GM21717 (cell line): ENCODE measurements at regions not wholly inside any gene's neighbourhood (a gene's known extent, or its start where the extent isn't known, plus 50 kb on each side); places are given as distances from the start of the nearest gene placed in this dataset.

Experiments used
- ATAC-seq: cut with Tn5 transposase; IDR thresholded peaks from one replicate; pipeline ENCODE4 v1.9.1; 2021; ENCODE audit warnings: mild to moderate bottlenecking, moderate library complexity; ENCODE audit not compliant: unreplicated experiment

DNA sequence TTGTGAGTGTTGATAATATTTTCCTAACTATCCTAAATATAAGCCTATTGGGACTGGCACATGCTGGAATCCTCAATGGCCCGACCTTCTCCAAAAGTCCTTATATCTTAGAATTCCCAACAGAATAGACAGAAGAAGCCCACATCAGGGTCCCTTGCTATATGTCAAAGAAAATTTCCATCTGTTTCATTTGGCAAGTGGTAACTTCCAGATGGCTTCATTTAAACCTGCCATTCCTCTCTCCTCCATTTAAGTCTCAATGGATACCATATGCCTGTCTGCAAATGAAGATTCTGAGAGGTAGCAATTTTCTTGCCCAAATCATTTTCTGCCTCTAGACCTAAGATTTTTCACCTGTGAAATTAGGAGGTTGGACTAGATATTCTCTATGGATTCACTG lies 73.1 kb upstream of the KCNA4 start:
- ATAC-seq, result no peak

DNA sequence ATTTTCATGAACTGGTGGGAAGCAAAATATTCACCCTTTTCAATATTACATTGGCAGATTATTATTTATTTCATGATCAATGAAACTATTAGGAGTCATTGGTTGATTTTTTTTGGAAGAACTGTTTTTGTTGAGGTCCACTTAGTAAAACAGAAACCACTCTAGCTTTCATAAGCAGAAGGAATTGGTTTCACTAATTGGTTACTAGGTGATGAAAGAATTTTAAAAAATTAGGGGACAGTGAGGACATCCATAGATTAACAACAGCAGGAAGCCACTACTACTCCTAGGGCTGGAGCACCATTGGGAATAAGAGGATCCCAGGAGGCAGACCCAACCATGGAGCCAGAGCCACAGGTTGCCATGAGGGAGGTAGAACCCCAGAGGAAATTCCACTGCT lies 74.4 kb upstream of the KCNA4 start:
- ATAC-seq, result no peak

DNA sequence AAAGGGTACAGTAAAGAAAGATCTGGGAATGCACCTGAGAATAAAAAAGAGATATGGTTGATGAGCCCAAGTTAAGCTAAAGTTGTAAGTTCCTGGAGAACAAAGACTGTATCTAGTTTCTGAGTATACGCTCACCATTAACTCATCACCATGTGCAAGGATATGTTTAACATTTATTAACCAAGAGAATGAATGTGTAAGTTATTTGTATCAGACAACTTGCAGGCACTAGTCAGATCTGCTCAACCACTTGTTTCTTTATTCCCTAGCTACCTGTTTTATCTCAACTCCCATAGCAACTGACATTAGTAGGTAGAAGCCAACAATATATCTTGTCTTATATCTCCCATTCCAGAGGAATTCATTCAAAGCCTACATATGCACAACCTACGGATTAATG lies 74.9 kb upstream of the KCNA4 start:
- no peak for ATAC-seq

DNA sequence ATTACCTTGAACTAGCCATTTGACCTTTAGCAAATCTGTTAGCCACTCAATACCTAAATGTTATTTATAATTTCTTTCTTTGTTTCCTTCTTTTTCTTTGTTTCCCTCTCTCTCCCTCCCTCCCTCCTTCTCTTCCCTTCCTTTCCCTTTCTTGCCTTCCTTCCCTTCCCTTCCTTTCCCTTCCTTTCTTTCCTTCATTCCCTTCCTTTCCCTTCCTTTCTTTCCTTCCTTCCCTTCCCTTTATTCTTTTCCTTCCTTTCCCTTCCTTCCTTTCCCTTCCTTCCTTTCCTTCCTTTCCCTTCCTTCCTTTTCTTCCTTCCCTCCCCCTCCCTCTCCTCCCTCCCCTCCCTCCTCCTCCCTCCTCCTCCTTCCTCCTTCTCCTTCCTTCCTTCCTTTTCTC lies 75.7 kb upstream of the KCNA4 start:
- ATAC-seq, result no peak

- no peak for ATAC-seq
Observed at GRCh38 chr11:30100495-30100894, 83.7 kb upstream of the KCNA4 start.

DNA sequence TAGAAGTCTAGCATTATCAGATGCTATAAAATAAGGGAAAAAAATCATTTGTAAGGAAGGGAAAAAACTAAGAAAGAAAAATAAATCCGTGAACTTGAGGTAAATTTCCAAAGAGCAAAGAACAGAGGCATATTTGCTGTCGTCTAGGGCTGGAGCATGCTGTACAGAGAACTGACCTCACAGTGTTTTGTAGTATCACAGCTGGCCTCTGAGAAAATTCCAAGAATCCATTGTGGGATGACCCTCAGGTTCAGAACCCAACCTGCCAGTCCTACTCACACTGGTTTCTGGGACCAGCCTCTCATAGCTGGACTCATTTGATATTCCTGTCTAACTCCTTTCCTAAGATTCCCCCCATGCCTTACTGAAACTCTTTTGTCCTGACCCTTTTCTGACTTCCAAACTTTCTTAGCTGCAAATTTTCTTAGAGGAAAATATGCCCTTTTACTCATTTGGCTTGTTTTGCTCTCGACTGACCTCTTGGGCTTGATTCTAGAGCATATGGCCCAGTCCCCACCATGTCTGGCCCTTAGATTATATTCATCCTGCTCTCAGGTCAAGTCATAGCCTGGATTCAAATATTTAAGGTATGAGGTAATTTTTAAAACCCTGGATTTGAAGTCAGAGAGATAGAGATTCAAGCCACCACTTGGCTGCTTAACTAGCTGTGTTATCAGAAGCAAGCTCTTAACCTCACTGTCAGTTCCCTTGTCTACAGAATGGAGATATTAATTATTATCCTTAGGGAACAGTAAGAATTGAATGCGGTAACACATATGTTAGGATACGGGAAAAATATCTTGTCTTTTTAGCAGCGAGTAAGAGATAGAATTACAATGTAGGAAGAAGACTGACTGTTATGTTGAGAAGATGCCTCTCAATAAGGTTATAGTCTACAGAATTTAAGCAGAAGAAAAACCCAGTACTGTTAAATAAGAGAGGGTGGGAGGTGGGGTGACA lies 89.7 kb upstream of the KCNA4 start:
- ATAC-seq, result no peak

- ATAC-seq, result no peak
Observed at GRCh38 chr11:30107899-30108298, 91.1 kb upstream of the KCNA4 start.

GRCh38 chr11:30109774-30110173 lies 92.9 kb upstream of the KCNA4 start:
- no peak for ATAC-seq

DNA sequence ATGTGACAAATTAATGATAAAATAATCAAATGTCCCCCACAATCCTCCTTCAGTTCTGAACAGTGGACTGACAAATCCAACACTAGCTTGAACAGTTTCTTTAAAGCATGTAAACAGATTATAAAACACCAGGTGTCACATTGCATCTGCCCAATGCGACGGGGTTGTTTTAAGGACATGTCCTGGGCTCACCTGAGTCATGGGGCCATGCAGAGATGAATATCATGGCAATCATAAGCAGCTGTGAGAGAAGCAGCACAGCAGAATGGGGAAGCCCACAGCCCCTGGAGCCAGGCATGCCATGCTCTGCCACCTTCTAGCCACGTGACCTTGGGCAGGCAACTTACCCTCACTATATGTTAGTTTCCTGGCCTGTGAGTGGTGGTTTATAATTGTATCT lies 93.9 kb upstream of the KCNA4 start:
- no peak for ATAC-seq

GRCh38 chr11:30111786-30112185 lies 95.0 kb upstream of the KCNA4 start:
- no peak for ATAC-seq

- no peak for ATAC-seq
Observed at GRCh38 chr11:30113326-30113898, 96.6 kb upstream of the KCNA4 start.

DNA sequence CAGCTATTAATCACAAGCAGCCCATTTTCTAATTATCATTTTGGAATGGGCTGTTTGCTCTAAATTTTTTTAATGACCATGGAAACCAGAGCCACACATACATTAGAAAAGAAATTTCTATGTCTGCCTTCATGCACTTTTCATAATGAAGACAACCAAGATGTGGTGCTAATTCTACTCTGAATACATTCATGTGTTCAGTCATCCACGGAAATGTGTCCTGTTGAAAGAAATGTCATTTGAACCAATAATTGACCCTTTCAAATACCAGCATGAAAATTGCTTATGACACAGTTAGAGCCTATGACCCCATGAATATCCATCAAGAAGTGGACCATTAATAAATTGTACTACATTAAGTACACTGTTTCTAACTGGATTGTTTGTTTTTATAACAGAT lies 99.7 kb upstream of the KCNA4 start:
- no peak for ATAC-seq

- ATAC-seq, result no peak
Observed at GRCh38 chr11:30120045-30120589, 103.3 kb upstream of the KCNA4 start.

DNA sequence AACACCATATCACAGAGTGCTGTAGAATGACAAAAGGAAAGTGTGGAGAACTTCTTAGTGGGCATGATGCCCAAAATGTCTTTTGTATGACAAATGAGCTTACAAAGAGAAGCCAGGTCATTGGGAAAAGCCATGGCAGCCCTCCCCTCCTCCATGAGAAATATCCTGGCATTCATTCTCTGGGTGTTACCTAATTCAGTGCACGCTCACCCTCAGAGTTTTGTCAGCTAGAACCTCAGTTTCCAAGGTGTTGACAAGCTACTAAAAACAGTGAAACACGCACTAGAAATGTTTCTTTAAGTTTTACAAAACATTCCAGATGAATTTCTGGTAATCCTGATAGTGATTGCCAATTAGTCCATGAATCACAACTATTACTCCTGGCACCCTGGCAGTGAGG lies 105.4 kb upstream of the FSHB start:
- no peak for ATAC-seq

GRCh38 chr11:30128269-30128932 lies 102.4 kb upstream of the FSHB start:
- ATAC-seq, result no peak

GRCh38 chr11:30131535-30131934 lies 99.3 kb upstream of the FSHB start:
- no peak for ATAC-seq

- ATAC-seq, result no peak
Observed at GRCh38 chr11:30133281-30133680, 97.5 kb upstream of the FSHB start.

GRCh38 chr11:30143098-30143705 lies 87.6 kb upstream of the FSHB start:
- ATAC-seq, result peak; percentile 67

DNA sequence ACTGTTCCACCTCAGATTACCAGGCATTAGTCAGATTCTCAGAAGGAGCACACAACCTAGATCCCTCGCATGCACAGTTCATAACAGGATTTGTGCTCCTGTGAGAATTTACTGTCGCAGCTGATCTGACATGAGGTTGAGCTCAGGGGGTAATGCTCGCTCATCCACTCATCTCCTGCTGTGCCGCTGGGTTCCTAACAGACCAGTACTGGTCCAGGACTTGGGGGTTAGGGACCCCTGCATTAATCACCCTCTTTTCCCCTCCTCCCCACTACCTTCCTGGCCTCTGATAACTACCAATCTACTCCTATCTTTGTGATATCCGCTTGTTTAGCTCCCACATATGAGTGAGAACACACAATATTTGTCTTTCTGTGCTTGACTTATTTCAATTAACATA lies 83.5 kb upstream of the FSHB start:
- ATAC-seq, result no peak

GRCh38 chr11:30149998-30150397 lies 80.8 kb upstream of the FSHB start:
- ATAC-seq, result no peak

DNA sequence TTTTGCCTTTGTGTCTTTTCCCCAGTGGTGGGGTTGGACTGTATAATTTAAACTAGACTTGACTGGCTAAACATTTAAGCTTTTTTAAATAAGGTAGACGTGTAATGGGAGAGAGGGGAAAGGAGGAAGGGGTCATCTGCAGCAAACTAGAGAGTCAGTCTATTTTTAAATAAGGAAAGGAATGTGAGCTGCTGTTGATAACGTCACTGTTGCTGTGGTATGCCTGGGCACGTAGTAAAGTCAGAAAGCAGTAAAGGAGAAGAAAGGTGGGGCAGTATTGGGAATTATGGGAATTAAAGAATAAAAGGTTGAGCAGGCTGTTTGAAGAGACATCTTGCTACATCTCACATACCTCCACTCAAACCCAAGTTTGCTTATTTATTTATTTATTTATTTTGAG lies 80.4 kb upstream of the FSHB start:
- no peak for ATAC-seq
